Fibroblast of mammary gland (primary cell): ENCODE measurements at regions not wholly inside any gene's neighbourhood (a gene's known extent, or its start where the extent isn't known, plus 50 kb on each side); places are given as distances from the start of the nearest gene placed in this dataset.

Source experiments
- DNase-seq: peaks from one replicate; pipeline ENCODE4 v3.0.0-alpha.2; 2010; ENCODE audit warnings: low read depth
- H3K4me3 ChIP-seq: 2 replicates; pipeline ENCODE4 v1.5.1; 2011; ENCODE audit warnings: low read depth, mild to moderate bottlenecking, low read length, moderate library complexity; ENCODE audit not compliant: control insufficient read depth
- TF ChIP-seq, protein P1 (sequence below): conservative IDR thresholded peaks from 2 replicates; pipeline ENCODE4 v1.5.1; 2011; ENCODE audit warnings: low read depth, low read length, inconsistent platforms; ENCODE audit not compliant: control insufficient read depth, insufficient read depth

DNA sequence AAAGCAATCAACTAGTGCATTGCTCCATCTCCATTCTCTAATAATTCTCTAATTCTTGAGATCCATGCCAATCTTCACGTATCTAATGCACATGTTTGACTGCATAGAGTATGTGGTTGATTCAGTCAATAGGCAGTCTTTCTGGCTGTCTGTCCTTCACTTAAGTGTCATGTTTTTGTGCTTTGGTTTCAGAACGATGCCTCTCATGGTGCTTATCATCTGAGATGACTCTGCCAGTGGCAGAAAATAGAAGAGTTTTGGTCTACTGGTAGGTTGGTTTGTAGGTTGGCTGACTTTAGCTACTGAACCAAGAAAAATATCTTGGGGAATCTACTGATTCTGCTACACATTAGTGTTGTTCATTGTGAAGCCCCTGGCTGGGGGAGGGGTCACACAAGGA lies 364.2 kb downstream of the SFMBT2 start:
- H3K4me3 ChIP-seq: no peak overlapping the region
- TF ChIP-seq, protein P1, sequence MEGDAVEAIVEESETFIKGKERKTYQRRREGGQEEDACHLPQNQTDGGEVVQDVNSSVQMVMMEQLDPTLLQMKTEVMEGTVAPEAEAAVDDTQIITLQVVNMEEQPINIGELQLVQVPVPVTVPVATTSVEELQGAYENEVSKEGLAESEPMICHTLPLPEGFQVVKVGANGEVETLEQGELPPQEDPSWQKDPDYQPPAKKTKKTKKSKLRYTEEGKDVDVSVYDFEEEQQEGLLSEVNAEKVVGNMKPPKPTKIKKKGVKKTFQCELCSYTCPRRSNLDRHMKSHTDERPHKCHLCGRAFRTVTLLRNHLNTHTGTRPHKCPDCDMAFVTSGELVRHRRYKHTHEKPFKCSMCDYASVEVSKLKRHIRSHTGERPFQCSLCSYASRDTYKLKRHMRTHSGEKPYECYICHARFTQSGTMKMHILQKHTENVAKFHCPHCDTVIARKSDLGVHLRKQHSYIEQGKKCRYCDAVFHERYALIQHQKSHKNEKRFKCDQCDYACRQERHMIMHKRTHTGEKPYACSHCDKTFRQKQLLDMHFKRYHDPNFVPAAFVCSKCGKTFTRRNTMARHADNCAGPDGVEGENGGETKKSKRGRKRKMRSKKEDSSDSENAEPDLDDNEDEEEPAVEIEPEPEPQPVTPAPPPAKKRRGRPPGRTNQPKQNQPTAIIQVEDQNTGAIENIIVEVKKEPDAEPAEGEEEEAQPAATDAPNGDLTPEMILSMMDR: no peak
- no peak for DNase-seq

DNA sequence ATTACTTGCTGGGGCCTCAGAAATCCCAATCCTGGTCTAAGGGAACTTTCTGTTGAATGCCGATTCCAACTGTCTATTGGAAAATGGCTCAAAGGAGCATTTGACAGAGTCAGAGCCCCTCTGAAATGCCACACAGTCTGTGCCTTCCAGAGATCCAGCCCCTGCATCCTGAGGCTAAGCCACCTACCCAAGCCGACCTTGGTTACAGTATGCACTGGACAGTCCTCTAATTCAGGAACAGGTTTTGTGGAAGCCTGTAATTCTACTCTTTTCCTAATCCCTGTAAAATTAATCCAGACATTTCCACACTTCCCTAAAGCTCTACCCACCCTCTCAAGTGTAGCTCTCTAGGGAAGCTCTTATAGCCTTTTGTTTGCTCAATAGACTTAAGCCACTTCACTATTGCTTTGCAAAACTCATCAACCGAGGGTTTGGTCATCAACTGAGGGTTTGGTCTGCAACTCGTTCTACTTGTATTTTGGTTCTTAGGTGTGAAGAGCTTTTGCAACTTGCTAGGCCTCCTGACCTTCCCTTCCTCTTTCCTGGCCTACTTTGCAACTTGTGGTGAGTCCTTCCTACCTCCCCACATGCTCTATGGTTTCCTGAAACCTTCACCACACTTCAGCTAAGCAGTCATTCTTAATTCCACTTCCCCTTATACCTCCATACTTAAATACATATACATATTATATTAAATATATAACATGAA lies 364.8 kb downstream of the SFMBT2 start:
- TF ChIP-seq, protein P1: no peak
- no peak for DNase-seq
- H3K4me3 ChIP-seq: no peak overlapping the region

DNA sequence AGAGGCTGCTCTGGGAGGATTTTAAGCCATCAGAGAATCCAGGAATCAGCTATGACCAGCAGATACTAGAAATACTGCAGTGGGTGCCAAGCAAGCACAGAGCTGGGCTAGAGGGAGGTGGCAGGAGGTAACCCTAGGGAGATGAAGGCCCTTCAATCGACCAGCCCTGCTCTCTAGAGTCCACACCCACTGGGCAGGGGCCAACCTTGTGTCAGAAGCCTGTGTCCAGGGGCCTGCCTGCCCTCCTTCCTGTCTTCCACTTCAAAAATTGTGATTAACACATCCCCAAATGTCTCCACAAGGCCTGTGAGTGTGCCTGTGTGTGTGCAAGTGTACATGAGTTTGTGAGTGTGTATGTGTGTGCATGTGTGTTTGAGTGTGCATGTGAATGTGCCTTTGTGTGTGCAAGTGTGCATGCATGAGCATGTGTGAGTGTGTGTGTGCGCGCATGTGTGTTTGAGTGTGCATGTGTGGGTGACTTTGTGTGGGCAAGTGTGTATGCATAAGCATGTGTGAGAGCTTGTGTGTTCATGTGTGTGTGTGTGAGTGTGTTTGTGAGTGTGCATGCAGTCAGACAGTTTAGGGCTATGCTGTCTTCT lies 367.7 kb downstream of the SFMBT2 start:
- no peak overlapping the region for H3K4me3 ChIP-seq
- no peak for DNase-seq
- TF ChIP-seq, protein P1: no peak

DNA sequence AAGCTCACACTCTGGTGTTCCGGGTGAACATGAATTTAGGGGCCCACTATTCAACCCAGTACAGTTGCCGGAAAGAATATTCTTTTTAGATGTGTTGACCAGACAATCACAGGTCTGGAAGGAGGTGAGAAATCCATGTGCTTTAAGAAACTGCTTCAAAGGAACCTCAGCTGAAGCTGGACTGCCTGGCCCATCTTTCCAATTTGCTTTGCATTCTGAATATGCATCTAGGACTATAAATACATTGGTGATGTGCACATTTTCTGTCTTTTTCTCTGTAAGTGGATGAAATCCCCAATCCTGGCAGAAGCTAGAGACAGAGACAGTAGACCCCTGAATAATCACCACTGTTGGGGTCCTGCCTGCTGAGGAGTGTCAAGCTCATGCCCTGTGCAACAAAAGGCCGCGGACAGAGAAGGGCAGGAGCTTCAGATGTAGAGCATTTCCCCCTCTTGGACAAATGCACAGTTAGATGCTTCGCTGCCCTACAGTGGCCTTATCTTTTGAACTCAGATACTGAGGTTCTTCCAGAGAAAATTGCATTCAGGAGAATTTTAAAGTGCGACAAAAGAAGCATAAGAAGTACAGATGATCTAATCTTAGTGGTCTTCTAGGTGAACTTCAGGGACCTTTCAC lies 368.3 kb downstream of the SFMBT2 start:
- no peak for DNase-seq
- no peak overlapping the region for H3K4me3 ChIP-seq
- TF ChIP-seq, protein P1: no peak

DNA sequence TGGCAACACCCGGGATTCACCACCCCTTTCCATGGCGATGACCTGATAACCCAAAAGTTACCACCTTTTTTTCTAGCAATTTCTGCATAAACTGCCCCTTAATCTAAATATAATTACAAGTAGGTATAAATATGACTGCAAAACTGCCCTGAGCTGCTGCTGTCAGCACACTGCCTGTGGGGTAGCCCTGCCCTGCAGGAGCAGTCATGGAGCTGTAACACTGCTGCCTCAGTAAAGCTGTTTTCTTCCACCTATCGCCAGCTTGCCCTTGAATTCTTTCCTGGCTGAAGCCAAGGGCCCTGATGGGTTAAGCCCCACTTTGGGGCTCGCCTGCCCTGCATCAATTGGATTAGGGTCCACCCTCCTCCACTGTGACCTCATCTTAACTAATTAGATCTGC lies 368.8 kb downstream of the SFMBT2 start:
- H3K4me3 ChIP-seq: no peak overlapping the region
- no peak for DNase-seq
- TF ChIP-seq, protein P1: no peak

DNA sequence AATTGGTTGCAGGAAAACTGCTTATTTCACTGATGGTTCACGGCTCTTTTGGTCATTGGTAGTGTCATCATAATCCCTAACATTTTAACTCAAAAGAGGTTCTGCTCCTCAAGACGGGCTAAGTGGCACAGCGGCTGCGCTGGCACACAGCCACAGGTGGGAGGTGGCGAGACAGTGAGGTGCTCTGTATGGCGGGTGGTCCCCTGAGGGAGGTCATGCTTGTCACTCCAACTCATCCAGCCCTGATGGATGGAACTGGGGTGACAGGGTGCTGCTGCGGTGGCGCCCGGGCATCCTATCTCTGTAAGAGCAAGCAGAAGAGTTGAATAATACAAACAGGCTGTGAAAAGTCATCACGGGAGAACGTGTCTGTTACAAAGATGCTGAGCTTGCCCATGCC lies 370.2 kb downstream of the SFMBT2 start:
- no peak for DNase-seq
- TF ChIP-seq, protein P1: no peak

More for the DNA sequence above, 370.2 kb downstream of the SFMBT2 start:
- H3K4me3 ChIP-seq: no peak overlapping the region
